ENCODE measurements at regions not wholly inside any gene's neighbourhood (a gene's known extent, or its start where the extent isn't known, plus 50 kb on each side); places are given as distances from the start of the nearest gene placed in this dataset.

DNA sequence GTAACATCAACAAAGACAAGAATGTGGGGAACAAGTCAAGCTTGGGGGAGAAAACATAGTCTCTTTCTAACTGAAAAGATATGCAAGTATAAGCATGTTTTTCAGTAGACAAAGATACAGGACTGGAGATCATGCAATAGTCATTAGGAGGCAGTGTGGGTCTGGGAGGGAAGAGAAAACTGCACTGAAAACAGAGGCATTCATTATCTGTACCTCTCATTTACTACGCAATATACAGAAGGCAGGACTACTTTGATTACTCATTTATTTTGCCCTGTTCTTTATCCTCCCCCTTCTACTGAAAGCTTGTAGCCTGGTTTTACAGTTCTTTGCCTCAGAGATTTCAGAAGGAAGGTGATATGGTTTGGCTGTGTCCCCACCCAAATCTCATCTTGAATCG is 341.2 kb downstream of the CRPPA start:
- TF ChIP-seq POLR2A (IDR thresholded peaks at IDR 0.05; ENCODE audit: low read length) (no peak), GATA1 (IDR thresholded peaks at IDR 0.05; ENCODE audit: low read depth, low read length) (no peak)
- DNase-seq: no peak

DNA sequence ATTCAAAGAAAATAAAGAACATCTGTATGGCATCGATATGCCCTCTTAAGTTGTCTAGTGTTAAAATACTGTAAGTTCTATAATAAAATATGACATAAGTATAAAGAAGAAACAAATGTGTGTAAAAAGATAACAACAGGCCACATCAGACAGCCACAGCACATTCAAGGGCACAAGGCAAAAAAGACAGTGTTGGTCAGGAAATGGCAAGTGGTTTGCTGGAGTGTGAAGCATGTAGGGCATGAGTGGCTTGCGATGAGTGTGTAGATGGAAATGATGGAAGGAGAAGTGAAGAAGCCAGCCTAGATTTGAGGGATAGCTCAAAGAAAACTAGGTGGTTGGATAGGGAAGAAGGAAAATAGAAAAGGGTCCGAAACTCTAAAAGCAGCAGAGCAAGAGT is 341.6 kb downstream of the CRPPA start:
- DNase-seq: no peak

DNA sequence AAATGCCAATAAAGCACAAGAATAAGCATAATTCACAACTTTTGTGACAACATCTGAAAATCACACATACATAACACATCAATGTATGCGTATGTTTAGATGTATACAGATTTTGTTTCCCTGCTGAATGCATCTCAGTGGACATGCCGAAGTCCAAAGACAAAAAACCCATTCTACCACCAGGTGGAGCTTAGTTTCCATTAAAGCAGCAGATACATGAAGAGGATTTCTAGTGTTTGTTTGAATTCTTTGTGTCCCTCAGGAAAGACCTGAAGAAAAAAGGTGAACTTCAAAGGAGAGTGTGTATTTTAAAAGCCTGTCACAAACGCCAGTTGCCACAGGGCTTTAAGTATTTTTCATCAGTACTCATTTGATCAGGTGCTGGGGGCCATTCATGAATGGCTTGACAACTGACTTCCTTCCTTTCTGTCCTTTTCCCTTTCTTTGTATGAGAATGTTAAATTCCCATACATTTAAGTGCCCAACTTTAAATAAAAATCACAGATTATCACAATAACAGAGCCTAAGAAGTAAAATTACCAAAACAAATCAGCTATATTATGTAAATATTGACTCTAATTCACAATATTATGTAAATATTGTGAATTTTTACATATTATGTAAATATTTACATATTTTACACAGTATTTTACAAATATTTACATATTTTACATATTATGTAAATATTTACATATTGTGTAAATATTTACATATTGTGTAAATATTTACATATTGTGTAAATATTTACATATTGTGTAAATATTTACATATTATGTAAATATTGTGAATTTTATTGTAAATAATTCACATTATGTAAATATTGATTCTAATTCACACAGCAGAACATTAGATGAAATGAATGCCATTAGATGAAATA is 343.0 kb downstream of the CRPPA start:
- DNase-seq: peak; percentile 59 to 76
- TF ChIP-seq GATA1 (IDR thresholded peaks at IDR 0.05; ENCODE audit: low read depth, low read length): no peak
- no peak for TF ChIP-seq POLR2A (IDR thresholded peaks at IDR 0.05; ENCODE audit: low read length)

More for the DNA sequence above, 341.6 kb downstream of the CRPPA start:
- TF ChIP-seq POLR2A (IDR thresholded peaks at IDR 0.05; ENCODE audit: low read length) (no peak), GATA1 (IDR thresholded peaks at IDR 0.05; ENCODE audit: low read depth, low read length) (no peak)

DNA sequence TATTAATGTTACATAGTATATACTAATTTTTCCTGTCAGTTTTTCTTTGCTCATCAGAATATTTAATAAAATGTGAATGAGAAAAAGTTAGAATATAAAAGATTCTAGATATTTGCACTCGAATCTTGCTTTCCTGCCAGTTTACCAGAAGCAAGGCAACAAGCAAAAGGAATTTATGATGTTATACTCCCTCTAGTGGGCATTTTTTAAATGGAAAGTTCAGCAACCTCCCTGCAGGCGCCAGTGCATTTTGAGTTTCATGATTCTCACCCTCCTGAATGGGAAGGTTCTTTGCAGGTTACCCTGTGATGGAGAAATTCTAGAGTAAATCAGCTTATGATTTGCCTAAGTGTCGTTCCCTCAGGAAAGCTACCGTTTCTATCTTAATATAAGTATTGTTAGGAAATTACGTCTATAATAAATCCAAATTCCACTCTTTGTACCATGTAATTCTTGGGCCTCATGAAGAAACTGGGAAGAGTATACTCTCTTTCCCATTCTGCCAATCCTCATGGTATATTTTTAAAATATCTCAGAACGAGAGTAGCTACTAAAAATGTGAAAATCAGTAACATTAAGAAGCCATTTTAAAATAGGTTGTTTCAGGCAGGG is 350.0 kb downstream of the CRPPA start:
- TF ChIP-seq POLR2A (IDR thresholded peaks at IDR 0.05; ENCODE audit: low read length) (no peak), GATA1 (IDR thresholded peaks at IDR 0.05; ENCODE audit: low read depth, low read length) (no peak)
- DNase-seq: peak; percentile 56 to 67

DNA sequence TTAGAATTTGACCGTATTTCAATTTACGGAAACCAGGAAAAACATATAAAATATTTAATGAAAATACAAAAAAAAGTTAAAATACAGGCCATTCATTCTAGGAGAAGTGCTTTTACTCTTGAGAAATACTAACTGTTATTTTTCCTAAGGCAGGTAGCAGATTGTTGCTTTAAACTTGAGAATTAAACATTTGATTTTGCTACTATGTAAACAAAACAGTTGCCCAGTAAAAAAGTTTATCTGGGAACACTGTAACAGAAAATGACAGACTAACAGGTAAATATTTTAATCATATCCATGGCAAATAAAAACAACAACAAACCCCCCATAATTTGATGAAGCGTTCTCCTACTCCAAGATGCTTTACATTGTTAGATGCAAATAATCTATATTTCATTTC is 350.5 kb downstream of the CRPPA start:
- no peak for DNase-seq
- TF ChIP-seq POLR2A (IDR thresholded peaks at IDR 0.05; ENCODE audit: low read length) (no peak), GATA1 (IDR thresholded peaks at IDR 0.05; ENCODE audit: low read depth, low read length) (no peak)

DNA sequence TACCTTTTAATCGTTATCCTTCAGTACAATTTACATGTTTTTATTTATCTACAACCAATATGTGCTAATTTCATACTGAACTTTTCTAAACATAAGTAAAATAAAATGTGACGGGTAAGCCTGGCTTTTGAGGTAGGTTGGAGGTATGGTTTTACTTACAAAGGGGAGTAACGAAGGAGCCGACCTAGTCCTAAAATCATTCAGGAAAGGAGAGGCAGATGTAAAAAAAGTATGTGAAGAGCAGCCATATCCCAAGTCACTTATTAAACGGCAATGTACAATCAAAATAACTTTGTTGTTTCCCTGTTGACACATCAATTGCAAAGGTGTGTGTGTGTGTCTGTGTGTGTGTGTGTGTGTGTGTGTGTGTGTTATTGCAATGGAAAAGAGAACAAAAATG is 351.3 kb downstream of the CRPPA start:
- TF ChIP-seq POLR2A (IDR thresholded peaks at IDR 0.05; ENCODE audit: low read length) (no peak), GATA1 (IDR thresholded peaks at IDR 0.05; ENCODE audit: low read depth, low read length) (no peak)
- no peak for DNase-seq

DNA sequence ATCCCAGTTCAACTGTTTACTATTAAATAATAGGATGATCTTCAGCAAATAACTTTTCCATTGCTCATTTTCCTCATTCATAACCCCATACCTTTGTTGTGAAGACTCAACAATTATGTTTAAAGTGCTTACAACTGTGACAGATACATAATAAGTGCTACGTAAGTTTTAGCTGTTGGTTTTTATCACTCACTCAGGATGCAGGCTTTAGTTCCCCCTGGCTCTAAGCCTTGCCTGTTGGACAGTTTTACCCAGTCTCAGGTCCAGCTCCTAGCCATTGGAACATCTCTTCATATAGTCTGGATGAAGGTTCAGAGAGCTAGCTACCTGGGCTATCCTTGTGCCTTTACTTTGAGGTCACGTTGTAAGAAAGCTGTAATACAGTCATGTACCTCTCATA is 353.2 kb downstream of the CRPPA start:
- no peak for TF ChIP-seq GATA1 (IDR thresholded peaks at IDR 0.05; ENCODE audit: low read depth, low read length)
- TF ChIP-seq POLR2A (IDR thresholded peaks at IDR 0.05; ENCODE audit: low read length): no peak
- no peak for DNase-seq

DNA sequence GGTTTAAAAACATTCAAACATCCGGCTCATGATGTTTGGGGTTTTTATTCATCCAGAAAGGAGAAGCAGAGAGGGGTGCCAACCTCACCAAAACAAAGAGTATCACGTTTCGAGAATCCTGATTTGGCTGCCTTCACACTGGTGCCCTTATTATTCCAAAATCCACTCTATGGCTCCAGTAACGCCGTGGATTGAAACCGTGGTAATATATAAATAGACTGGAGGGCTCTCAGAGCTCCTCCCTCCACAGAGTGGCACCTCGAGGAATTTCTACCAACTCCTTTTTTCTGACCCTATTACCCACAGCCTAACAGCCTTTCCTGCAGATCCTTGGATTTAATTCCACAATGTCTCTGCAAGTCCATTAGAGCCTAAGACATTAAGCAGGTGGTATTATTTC is 353.6 kb downstream of the CRPPA start:
- TF ChIP-seq POLR2A (IDR thresholded peaks at IDR 0.05; ENCODE audit: low read length) (no peak), GATA1 (IDR thresholded peaks at IDR 0.05; ENCODE audit: low read depth, low read length) (no peak)
- DNase-seq: no peak

DNA sequence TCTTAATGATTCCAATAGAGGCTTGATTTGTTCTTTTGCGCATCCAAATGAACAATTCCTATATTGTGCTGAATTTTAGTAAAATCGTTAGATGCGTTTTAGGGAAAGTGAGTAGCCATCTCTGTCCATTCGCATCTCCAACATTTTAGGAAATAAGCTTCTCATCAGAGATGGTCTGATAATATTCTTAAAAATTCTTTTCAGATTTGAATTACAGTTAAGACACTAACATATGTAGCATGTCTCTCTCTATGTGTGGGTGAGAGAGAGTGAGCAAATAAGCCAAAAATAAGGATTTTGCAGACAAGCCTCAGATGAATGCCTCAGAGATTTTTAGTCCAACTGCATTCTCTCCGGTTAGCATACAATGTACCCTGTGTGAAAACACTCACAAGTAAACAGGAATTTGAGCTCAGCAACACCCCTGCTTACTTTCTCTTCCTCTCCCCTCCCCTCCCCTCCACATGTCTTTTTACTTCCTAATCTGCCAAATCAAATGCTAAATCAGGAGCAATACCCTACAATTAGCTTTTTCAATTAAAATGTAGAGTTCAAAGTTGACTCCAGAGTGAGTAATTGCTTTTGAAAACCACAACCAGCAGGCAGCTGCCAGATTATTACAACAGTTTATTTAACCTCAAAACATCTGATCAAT is 354.4 kb downstream of the CRPPA start:
- TF ChIP-seq POLR2A (IDR thresholded peaks at IDR 0.05; ENCODE audit: low read length) (no peak), GATA1 (IDR thresholded peaks at IDR 0.05; ENCODE audit: low read depth, low read length) (no peak)
- no peak for DNase-seq

DNA sequence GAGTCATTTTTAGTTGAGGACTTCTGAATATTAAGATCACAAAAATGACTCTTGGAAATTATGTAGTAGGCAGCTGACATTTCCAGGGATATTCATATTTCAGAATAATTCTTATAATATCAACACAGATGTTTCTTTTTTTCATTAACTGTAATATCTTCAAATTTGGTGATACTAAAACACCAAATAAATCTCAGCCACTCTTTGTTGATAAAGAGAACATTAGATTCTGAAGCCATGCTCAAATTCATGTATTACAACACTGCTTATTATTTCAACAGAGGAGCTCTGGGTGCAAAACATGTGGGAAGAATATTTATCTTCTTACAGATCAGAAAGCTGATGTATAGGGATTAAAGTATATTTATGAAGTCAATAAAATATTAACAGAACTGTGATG is 355.4 kb downstream of the CRPPA start:
- DNase-seq: no peak
- no peak for TF ChIP-seq GATA1 (IDR thresholded peaks at IDR 0.05; ENCODE audit: low read depth, low read length)
- no peak for TF ChIP-seq POLR2A (IDR thresholded peaks at IDR 0.05; ENCODE audit: low read length)

DNA sequence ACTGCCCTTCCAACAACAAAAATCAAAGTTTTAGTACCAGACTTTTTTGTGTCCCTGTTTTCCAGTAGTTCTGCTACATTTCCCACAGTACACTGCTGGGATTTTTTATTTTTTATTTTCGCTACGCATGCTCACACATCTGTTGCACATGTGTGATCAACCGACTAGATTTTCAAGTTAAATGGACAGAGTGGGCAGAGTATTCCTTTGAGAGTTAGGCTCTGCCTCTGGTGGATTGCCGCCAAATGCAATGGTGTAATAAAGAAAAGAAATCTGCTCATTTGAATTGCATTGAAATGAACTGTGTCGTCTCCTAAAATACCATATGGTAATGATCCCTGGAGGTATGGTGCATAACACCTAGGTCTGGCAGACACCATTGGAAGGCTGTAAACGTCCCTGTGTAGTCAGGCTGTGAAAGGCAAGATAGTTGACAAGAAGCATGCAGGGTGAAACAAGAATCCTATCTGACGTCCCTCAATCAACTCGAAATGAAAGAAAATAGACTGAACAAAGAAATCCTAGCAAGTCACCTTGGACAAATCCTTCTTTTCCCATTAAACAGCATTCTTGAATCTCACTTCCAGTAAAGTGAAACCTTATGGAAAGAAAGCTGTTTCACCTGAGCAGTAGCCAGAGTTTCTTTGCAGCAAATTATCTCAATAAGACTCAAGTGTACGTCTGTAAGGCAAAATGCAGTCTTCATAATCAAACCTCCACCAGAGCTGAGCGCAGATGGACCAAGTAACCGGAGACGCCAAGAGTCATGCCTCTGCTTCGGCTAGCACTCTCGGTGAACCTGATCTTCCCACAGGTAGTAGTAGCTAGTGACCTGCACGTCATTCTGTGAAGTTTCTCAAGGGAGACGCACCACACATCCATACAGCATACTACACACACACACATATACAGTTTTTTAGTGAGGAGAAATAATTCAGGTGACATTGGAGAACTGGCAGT is 357.3 kb downstream of the CRPPA start:
- no peak for TF ChIP-seq POLR2A (IDR thresholded peaks at IDR 0.05; ENCODE audit: low read length)
- TF ChIP-seq GATA1 (IDR thresholded peaks at IDR 0.05; ENCODE audit: low read depth, low read length): no peak
- no peak for DNase-seq

DNA sequence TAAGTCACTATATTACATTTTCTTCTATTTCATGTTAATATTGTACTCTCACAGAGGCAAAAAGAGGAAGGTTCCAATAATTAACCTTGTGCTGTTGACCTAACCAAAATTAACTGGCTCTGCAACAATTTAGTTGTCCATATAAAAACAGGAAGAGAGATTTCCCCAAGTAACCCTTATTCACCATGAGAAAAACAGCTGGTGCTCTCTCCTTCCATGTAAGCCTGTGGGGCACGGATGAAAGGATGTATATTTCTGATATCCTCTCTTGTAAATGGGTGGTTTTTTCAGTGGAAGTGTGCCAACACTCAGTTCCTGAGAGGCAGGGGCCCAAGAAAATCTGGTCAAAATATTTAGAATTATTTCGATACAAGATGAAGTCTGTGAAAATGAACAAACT is 358.1 kb downstream of the CRPPA start:
- DNase-seq: no peak
- TF ChIP-seq POLR2A (IDR thresholded peaks at IDR 0.05; ENCODE audit: low read length) (no peak), GATA1 (IDR thresholded peaks at IDR 0.05; ENCODE audit: low read depth, low read length) (no peak)

DNA sequence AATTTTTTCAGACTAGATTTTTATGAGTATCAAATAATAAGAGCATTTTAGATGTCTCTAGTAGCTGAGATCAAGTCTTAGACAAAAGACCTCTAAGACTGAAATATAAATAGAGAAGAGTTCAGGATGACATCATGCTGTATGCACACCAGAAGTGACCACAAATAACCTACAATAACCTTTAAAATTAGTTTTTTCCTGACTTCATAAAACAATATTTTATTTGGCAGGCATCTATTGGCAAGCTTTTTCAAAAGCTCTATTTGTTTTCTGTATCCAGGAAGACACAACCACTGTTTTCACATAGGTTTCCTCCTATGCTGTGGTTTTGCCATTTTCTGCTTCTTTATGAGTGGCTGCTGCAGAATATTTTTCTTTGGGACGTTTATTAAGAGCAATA is 359.1 kb downstream of the CRPPA start:
- DNase-seq: no peak
- TF ChIP-seq GATA1 (IDR thresholded peaks at IDR 0.05; ENCODE audit: low read depth, low read length): no peak
- no peak for TF ChIP-seq POLR2A (IDR thresholded peaks at IDR 0.05; ENCODE audit: low read length)
